K562 (cell line): ENCODE measurements at regions not wholly inside any gene's neighbourhood (a gene's known extent, or its start where the extent isn't known, plus 50 kb on each side); places are given as distances from the start of the nearest gene placed in this dataset.
A peak's percentile ranks its signal among the peaks of the same experiment; 100 is the strongest.

ENCODE experiments used
- ATAC-seq: fragments of 200-7000 bp; cut with Tn5 transposase; 3 replicates; pipeline ENCODE4 v1.9.1; 2020; ENCODE audit warnings: moderate library complexity
- BruUV-seq: library from RNA; stranded (reverse); fragments of 400-500 nt; replicated peaks from 2 replicates; lab custom pipeline; 2021; lab: Mats Ljungman, UMichigan
- CTCF ChIA-PET: fragments of 300-600 bp; formaldehyde crosslinking; extraction: SDS; loops from one replicate; lab custom pipeline; 2021; ENCODE audit warnings: low intra/inter-chr PET ratio; lab: Yijun Ruan, JAX
- POLR2A ChIA-PET: fragments of 300-600, 350-650 bp; sonication (Branson Sonifier 250); formaldehyde crosslinking; extraction: SDS; loops from one replicate; lab custom pipeline; 2021; ENCODE audit warnings: antibody characterized with exemption, inconsistent platforms; lab: Yijun Ruan, JAX
- DNase-seq, 4 experiments: peaks; one replicate each; pipeline versions ENCODE4 v3.0.0 to v3.0.0-alpha.2; 2011 to 2018; ENCODE audit warnings: low spot score in 3 of 4, mixed read lengths in 3 of 4; ENCODE audit errors: extremely low read depth in 1 of 4
- FAIRE-seq: peaks from 2 replicates; lab custom pipeline; 2011; peaks lifted over from hg19 to GRCh38; lab: Jason Lieb, UNC
- H2AFZ ChIP-seq: 2 replicates; pipeline ENCODE4 v1.6.0; 2011; ENCODE audit warnings: low read depth, low read length, control low read depth, inconsistent platforms
- H3K27ac ChIP-seq: fragments of 200-600 bp; 3 replicates; pipeline ENCODE4 v1.8.0; 2011; ENCODE audit warnings: low read depth, mild to moderate bottlenecking, control low read depth, inconsistent platforms, low read length, moderate library complexity, mixed read lengths; ENCODE audit errors: extremely low read depth
- H3K27me3 ChIP-seq, 2 experiments: fragments of 300-600 bp in 1 of 2; 2 replicates in 1 of 2; 3 replicates in 1 of 2; pipeline versions ENCODE4 v1.6.0 to v1.8.0; 2011; ENCODE audit warnings: inconsistent platforms in 2 of 2, low read length in 2 of 2, mild to moderate bottlenecking in 1 of 2, mixed read lengths in 1 of 2, moderate library complexity in 1 of 2; ENCODE audit not compliant: control insufficient read depth in 2 of 2, insufficient read depth in 2 of 2
- H3K36me3 ChIP-seq: fragments of 300-600 bp; 3 replicates; pipeline ENCODE4 v1.8.0; 2011; ENCODE audit warnings: mild to moderate bottlenecking, low read length, inconsistent platforms; ENCODE audit not compliant: control insufficient read depth, insufficient read depth
- H3K4me1 ChIP-seq, 2 experiments: fragments of 200-600 bp in 1 of 2; replicated peaks in 1 of 2; 2 replicates in 1 of 2; 3 replicates in 1 of 2; pipeline versions ENCODE4 v1.5.1 to v1.8.0; 2011; ENCODE audit warnings: inconsistent platforms in 2 of 2, low read length in 2 of 2, mild to moderate bottlenecking in 1 of 2, mixed read lengths in 1 of 2, moderate library complexity in 1 of 2; ENCODE audit not compliant: control insufficient read depth in 2 of 2, insufficient read depth in 2 of 2
- H3K4me2 ChIP-seq: 2 replicates; pipeline ENCODE4 v1.6.1; 2011; ENCODE audit warnings: low read length, control low read depth, inconsistent platforms, mixed read lengths; ENCODE audit not compliant: insufficient read depth
- H3K4me3 ChIP-seq: fragments of 200-600 bp; sonication (generic), shearing (Covaris generic); 2 replicates; pipeline ENCODE4 v1.5.1; 2016; ENCODE audit warnings: control low read depth, inconsistent platforms
- H3K79me2 ChIP-seq: fragments of 200-600 bp; 3 replicates; pipeline ENCODE4 v1.8.0; 2011; ENCODE audit warnings: low read length, inconsistent platforms; ENCODE audit not compliant: control insufficient read depth, insufficient read depth
- H3K9ac ChIP-seq, 2 experiments: 2 replicates each; pipeline versions ENCODE4 v1.6.0 to v1.6.1; 2011; ENCODE audit warnings: low read depth in 2 of 2, low read length in 2 of 2, control low read depth in 1 of 2, inconsistent platforms in 1 of 2, mild to moderate bottlenecking in 1 of 2, mixed read lengths in 1 of 2; ENCODE audit not compliant: insufficient read depth in 1 of 2
- H3K9me1 ChIP-seq: one replicate; pipeline ENCODE4 v1.6.0; 2011; ENCODE audit warnings: inconsistent platforms, mild to moderate bottlenecking, low read length, moderate library complexity; ENCODE audit not compliant: control insufficient read depth, insufficient read depth
- H3K9me3 ChIP-seq: replicated peaks from 2 replicates; pipeline ENCODE4 v1.5.1; 2011; ENCODE audit warnings: low read depth, low read length, inconsistent platforms; ENCODE audit not compliant: control insufficient read depth, insufficient read depth
- H4K20me1 ChIP-seq: replicated peaks from 2 replicates; pipeline ENCODE4 v1.6.1; 2011; ENCODE audit warnings: low read length, inconsistent platforms, mixed read lengths; ENCODE audit not compliant: control insufficient read depth, insufficient read depth
- CBX2 ChIP-seq: fragments of 200-600 bp; sonication (generic); IDR thresholded peaks from one replicate; pipeline ENCODE4 v1.6.1; 2012; ENCODE audit warnings: mild to moderate bottlenecking, low read length, inconsistent platforms; ENCODE audit not compliant: insufficient read depth, poor library complexity, severe bottlenecking
- E2F4 ChIP-seq: sonication (generic); formaldehyde crosslinking; IDR thresholded peaks from 2 replicates; pipeline ENCODE4 v1.8.0; 2022; ENCODE audit warnings: mild to moderate bottlenecking, low read depth, missing genetic modification reagents
- ETV5 ChIP-seq: sonication (generic); formaldehyde crosslinking; IDR thresholded peaks from 2 replicates; pipeline ENCODE4 v1.4.0; 2020; ENCODE audit warnings: low read depth, mild to moderate bottlenecking, missing genetic modification reagents
- HNRNPL ChIP-seq: fragments of 200-400 bp; formaldehyde crosslinking; IDR thresholded peaks from 2 replicates; pipeline ENCODE4 v1.6.1; 2017; ENCODE audit warnings: low read depth, mild to moderate bottlenecking, low read length
- ID3 ChIP-seq, 2 experiments: fragments of 250-450 bp in 1 of 2; fragments of 450-650 bp in 1 of 2; sonication (Bioruptor Pico) in 1 of 2; IDR thresholded peaks; 2 replicates each; pipeline versions ENCODE4 v1.6.1 to v1.8.0; 2016 to 2021; ENCODE audit warnings: mild to moderate bottlenecking in 2 of 2, moderate library complexity in 2 of 2, missing compliant biosample characterization in 1 of 2, missing genetic modification characterization in 1 of 2
- NBN ChIP-seq: fragments of 450-650 bp; IDR thresholded peaks from 2 replicates; pipeline ENCODE4 v1.6.1; 2016; ENCODE audit warnings: low read depth, mild to moderate bottlenecking
- POLR2G ChIP-seq: fragments of 200-400 bp; formaldehyde crosslinking; IDR thresholded peaks from 2 replicates; pipeline ENCODE4 v1.6.1; 2017; ENCODE audit warnings: low read depth, mild to moderate bottlenecking, antibody characterized with exemption, low read length, moderate library complexity
- RAD51 ChIP-seq: fragments of 450-650 bp; IDR thresholded peaks from 2 replicates; pipeline ENCODE4 v1.7.1; 2016; ENCODE audit warnings: low read depth, mild to moderate bottlenecking, borderline replicate concordance
- RBM22 ChIP-seq: fragments of 200-400 bp; formaldehyde crosslinking; IDR thresholded peaks from 2 replicates; pipeline ENCODE4 v1.6.1; 2018; ENCODE audit warnings: low read length, low read depth; ENCODE audit not compliant: poor library complexity, severe bottlenecking
- TFE3 ChIP-seq: fragments of 450-650 bp; formaldehyde crosslinking; IDR thresholded peaks from 2 replicates; pipeline ENCODE4 v1.4.0; 2020; ENCODE audit warnings: mild to moderate bottlenecking, mixed read lengths
- ZNF316 ChIP-seq: fragments of 450-650 bp; IDR thresholded peaks from 2 replicates; pipeline ENCODE4 v1.6.1; 2016
- ZNF436 ChIP-seq: fragments of 250-450, 450-650 bp; sonication (Bioruptor Pico); formaldehyde crosslinking; IDR thresholded peaks from 2 replicates; pipeline ENCODE4 v1.7.0; 2020; ENCODE audit warnings: mild to moderate bottlenecking
- ZNF518B ChIP-seq: fragments of 250-450 bp; sonication (Bioruptor Pico); IDR thresholded peaks from 2 replicates; pipeline ENCODE4 v1.5.0; 2021; ENCODE audit warnings: mild to moderate bottlenecking, moderate library complexity
- ZNF766 ChIP-seq: fragments of 200-800 bp; sonication (Bioruptor generic); conservative IDR thresholded peaks from 2 replicates; pipeline ENCODE4 v1.6.1; 2016; ENCODE audit warnings: missing genetic modification characterization, missing compliant biosample characterization
- WGBS: fragments of 100-300 bp; shearing (Covaris generic); methylation state at CpG from one replicate; pipeline ENCODE4 v1.1.6; 2016; ENCODE audit warnings: low coverage, mixed read lengths; ENCODE audit not compliant: insufficient coverage; ENCODE audit errors: missing lambda C conversion rate; 5-methylcytosine and 5-hydroxymethylcytosine counted together
- in situ Hi-C: fragments of 300-500 bp; cut with MboI; formaldehyde crosslinking; loops from 4 replicates; pipeline ENCODE4 v1.15.0; 2018; ENCODE audit warnings: inconsistent platforms, mixed read lengths
- intact Hi-C: fragments of 100-400 bp; cut with micrococcal nuclease; formaldehyde crosslinking; loops from 2 replicates; pipeline ENCODE4 v1.14.2; 2022

GRCh38 chr7:98493030-98493778 is 92.3 kb upstream of the BAIAP2L1 start:
- CTCF ChIA-PET = no interaction called here
- DNase-seq (no peak), ATAC-seq (no peak), FAIRE-seq (no peak)
- Histone ChIP-seq H3K9me3 (no peaks in the 10 kb centered on the region), H3K4me2 (no peak overlapping the region), H3K27me3 (peaks cover 15 to 29% of the 10 kb centered on the region in 2 experiments; a peak in 4 of 5 replicates), H3K79me2 (no peaks in the 10 kb centered on the region), H3K4me1 (no peaks in the 10 kb centered on the region), H3K4me3 (no peak overlapping the region), H4K20me1 (no peaks in the 10 kb centered on the region), H3K9ac (no peak overlapping the region), H2AFZ (no peak overlapping the region), H3K9me1 (no peaks in the 10 kb centered on the region), H3K27ac (no peak overlapping the region), H3K36me3 (no peaks in the 10 kb centered on the region)
- no TSS peak for BruUV-seq
- intact Hi-C loops (no loop called here), in situ Hi-C loops (no loop called here)
- TF ChIP-seq CBX2 = no peak
- TF ChIP-seq ZNF766 = no peak
- no peak for TF ChIP-seq POLR2G
- no peak for TF ChIP-seq NBN
- no peak for TF ChIP-seq ZNF518B (CRISPR knock-in tag)
- peak; percentile 62 for TF ChIP-seq RAD51
- no peak for TF ChIP-seq ETV5 (CRISPR knock-in tag)
- no peak for TF ChIP-seq E2F4 (CRISPR knock-in tag)
- no peak for TF ChIP-seq RBM22
- TF ChIP-seq TFE3 = peak; percentile 67
- TF ChIP-seq HNRNPL = no peak
- TF ChIP-seq ZNF436 (CRISPR knock-in tag) = no peak
- no peak for TF ChIP-seq ZNF316
- TF ChIP-seq ID3 (CRISPR knock-in tag; IDR thresholded peaks at IDR 0.05) = no peak
- TF ChIP-seq ID3 (tag; IDR thresholded peaks at IDR 0.05) = no peak
- 11% methylated on average over 21 of the region's 21 CpGs for WGBS
- POLR2A ChIA-PET = interaction anchor here (1.3 kb wide), 1 partner anchor 35 kb away, joined by 3 read pairs; no protein-coding TSS in a partner anchor
